ENCODE measurements at regions not wholly inside any gene's neighbourhood (a gene's known extent, or its start where the extent isn't known, plus 50 kb on each side); places are given as distances from the start of the nearest gene placed in this dataset.

DNA sequence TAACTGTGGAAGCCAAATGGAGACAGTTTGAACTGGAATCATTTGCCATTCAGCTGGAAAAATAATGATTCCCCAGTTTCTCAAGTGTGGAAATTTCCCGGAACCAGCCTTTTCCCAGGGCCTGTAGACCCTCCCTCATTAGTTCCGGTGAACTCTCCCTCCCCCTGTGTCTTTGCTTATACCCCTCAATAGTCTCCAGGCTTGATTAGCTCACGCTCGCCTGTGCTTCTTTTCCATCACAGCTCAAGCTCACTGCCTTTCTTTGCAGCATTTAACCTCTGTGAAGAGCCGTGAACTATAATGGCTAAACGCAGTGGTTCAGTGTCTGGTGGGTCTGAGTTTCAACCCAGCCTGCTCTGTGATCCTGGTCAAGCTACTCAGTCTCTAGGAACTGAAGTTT is 690.8 kb downstream of the INHBA start:
- Histone ChIP-seq H3K27ac (ENCODE audit: insufficient read length, low read depth, low read length) (no peak overlapping the region), H3T11ph (ENCODE audit: low read length) (no peak overlapping the region), H3K9me3 (ENCODE audit: control insufficient read depth, low read depth, low read length) (no peaks in the 10 kb centered on the region)

More for the DNA sequence above, 690.8 kb downstream of the INHBA start:
- no peak overlapping the region for H4K5ac ChIP-seq (ENCODE audit: insufficient read length, low read depth, low read length)
- H2AFZ ChIP-seq (ENCODE audit: low read length) = no peak overlapping the region
- no peaks in the 10 kb centered on the region for H3K23me2 ChIP-seq (ENCODE audit: insufficient read length, low read depth, low read length, poor library complexity, severe bottlenecking)
- H3K18ac ChIP-seq (ENCODE audit: insufficient read length, low read depth, low read length) = no peak overlapping the region
- no peak overlapping the region for H2AK5ac ChIP-seq (ENCODE audit: insufficient read length, low read length)
- no peak overlapping the region; the same call in 1 of the 2 replicates for H3K14ac ChIP-seq (ENCODE audit: insufficient read depth, low read length)
- no peak overlapping the region for H3K4ac ChIP-seq (ENCODE audit: low read depth, low read length)
- Mint-ChIP-seq H3K9me3 (no peaks in the 10 kb centered on the region), H3K36me3 (ENCODE audit: insufficient read depth in 1 of 3, low read depth in 3 of 3) (no peaks in the 10 kb centered on the region), H3K4me1 (0 out of 4 replicates have a peak, but pooled peaks cover 0 to 3% of the 10 kb centered on the region in 2 experiments), H3K27ac (peak overlapping the region in 1 of 3 experiments; percentile 73; a peak in 2 of 7 replicates), H3K27me3 (ENCODE audit: low read depth) (no peaks in the 10 kb centered on the region), H3K4me3 (no peak overlapping the region)
- no peaks in the 10 kb centered on the region for H3K79me1 ChIP-seq (ENCODE audit: insufficient read depth, low read depth, low read length, poor library complexity, severe bottlenecking)
- H3K23ac ChIP-seq (ENCODE audit: insufficient read length, low read depth, low read length) = no peak overlapping the region
- no peak for DNase-seq
- H4K20me1 ChIP-seq (ENCODE audit: control insufficient read depth, insufficient read depth, insufficient read length) = no peaks in the 10 kb centered on the region
- TF ChIP-seq, protein P1, sequence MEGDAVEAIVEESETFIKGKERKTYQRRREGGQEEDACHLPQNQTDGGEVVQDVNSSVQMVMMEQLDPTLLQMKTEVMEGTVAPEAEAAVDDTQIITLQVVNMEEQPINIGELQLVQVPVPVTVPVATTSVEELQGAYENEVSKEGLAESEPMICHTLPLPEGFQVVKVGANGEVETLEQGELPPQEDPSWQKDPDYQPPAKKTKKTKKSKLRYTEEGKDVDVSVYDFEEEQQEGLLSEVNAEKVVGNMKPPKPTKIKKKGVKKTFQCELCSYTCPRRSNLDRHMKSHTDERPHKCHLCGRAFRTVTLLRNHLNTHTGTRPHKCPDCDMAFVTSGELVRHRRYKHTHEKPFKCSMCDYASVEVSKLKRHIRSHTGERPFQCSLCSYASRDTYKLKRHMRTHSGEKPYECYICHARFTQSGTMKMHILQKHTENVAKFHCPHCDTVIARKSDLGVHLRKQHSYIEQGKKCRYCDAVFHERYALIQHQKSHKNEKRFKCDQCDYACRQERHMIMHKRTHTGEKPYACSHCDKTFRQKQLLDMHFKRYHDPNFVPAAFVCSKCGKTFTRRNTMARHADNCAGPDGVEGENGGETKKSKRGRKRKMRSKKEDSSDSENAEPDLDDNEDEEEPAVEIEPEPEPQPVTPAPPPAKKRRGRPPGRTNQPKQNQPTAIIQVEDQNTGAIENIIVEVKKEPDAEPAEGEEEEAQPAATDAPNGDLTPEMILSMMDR (conservative IDR thresholded peaks at IDR 0.05) = no peak
- no peaks in the 10 kb centered on the region for H3K27me3 ChIP-seq (ENCODE audit: insufficient read depth, low read length)
- H2BK15ac ChIP-seq (ENCODE audit: low read depth, low read length) = no peak overlapping the region
- H2BK20ac ChIP-seq (ENCODE audit: low read depth, low read length, poor library complexity, severe bottlenecking) = no peak overlapping the region
- H2BK120ac ChIP-seq (ENCODE audit: low read depth, low read length, poor library complexity, severe bottlenecking) = no peak overlapping the region
- H3K4me1 ChIP-seq (ENCODE audit: insufficient read depth, low read length) = no peaks in the 10 kb centered on the region
- H3K9ac ChIP-seq (ENCODE audit: extremely low read depth, insufficient read length, low read length) = no peak overlapping the region
- H3K56ac ChIP-seq (ENCODE audit: insufficient read length, low read depth, low read length) = no peak overlapping the region
- no peak overlapping the region for H4K91ac ChIP-seq (ENCODE audit: insufficient read length, low read depth, low read length)
- H4K8ac ChIP-seq (replicated peaks; ENCODE audit: insufficient read length, low read depth, low read length) = no peak overlapping the region
- no CpG with 5 or more reads among the region's 6 CpGs for WGBS (ENCODE audit: extremely low coverage, insufficient read length, low lambda C conversion rate)
- H3K4me2 ChIP-seq (ENCODE audit: insufficient read depth, insufficient read length, low read length) = no peak overlapping the region
- no peaks in the 10 kb centered on the region for H3K79me2 ChIP-seq (ENCODE audit: insufficient read depth, low read length)
- no peak overlapping the region for H2BK12ac ChIP-seq (ENCODE audit: insufficient read length, low read depth, low read length)
- no peak overlapping the region for H2BK5ac ChIP-seq (ENCODE audit: insufficient read length, low read length)

All from H9 (cell line).